ENCODE measurements at regions not wholly inside any gene's neighbourhood (a gene's known extent, or its start where the extent isn't known, plus 50 kb on each side); places are given as distances from the start of the nearest gene placed in this dataset.

- TF ChIP-seq CTBP2 (IDR thresholded peaks at IDR 0.05; ENCODE audit: borderline replicate concordance, insufficient read depth, insufficient read length, low read length) (no peak), E2F6 (IDR thresholded peaks at IDR 0.05) (no peak), KDM4A (IDR thresholded peaks at IDR 0.05; ENCODE audit: low read depth, low read length, severe bottlenecking) (no peak), HDAC2 (IDR thresholded peaks at IDR 0.05; ENCODE audit: borderline replicate concordance in 1 of 2, low read depth in 2 of 2, low read length in 2 of 2) (0 out of 4 replicates have a peak, but pooled peaks of 1 of the 2 experiments have one; percentile 34), TBP (IDR thresholded peaks at IDR 0.05; ENCODE audit: low read depth, low read length) (no peak)
Observed at GRCh38 chr11:134476435-134477021, 64.5 kb upstream of the B3GAT1 start (continued).
